Peyer's patch (tissue), 4 donors: ENCODE measurements at regions not wholly inside any gene's neighbourhood (a gene's known extent, or its start where the extent isn't known, plus 50 kb on each side); places are given as distances from the start of the nearest gene placed in this dataset.

Experiments used
- CTCF ChIP-seq, 6 experiments: fragments of 450-650 bp in 4 of 6; fragments of 200-600 bp in 2 of 6; sonication (generic) in 1 of 6; IDR thresholded peaks; one replicate each; pipeline ENCODE4 v1.5.1; 2017 to 2019; ENCODE audit warnings: antibody characterized with exemption in 6 of 6, mild to moderate bottlenecking in 3 of 6, moderate library complexity in 1 of 6
- POLR2A ChIP-seq, 2 donors: fragments of 450-650 bp; IDR thresholded peaks; one replicate each; pipeline ENCODE4 v1.5.1; 2017; ENCODE audit warnings: antibody characterized with exemption in 2 of 2, mild to moderate bottlenecking in 2 of 2, moderate library complexity in 2 of 2

GRCh38 chr2:8087480-8087840, 594.4 kb upstream of the ID2 start:
- no peak for TF ChIP-seq CTCF (IDR thresholded peaks at IDR 0.05)
- no peak for TF ChIP-seq POLR2A (IDR thresholded peaks at IDR 0.05)
